Nephron progenitor cell (in vitro differentiated cells): ENCODE measurements at regions not wholly inside any gene's neighbourhood (a gene's known extent, or its start where the extent isn't known, plus 50 kb on each side); places are given as distances from the start of the nearest gene placed in this dataset.

ENCODE experiments used
- DNase-seq: peaks from one replicate; pipeline ENCODE4 v3.0.0; 2021
- H3K27ac Mint-ChIP-seq: 2 replicates; pipeline ENCODE4 v1.8.0; 2021; ENCODE audit warnings: mild to moderate bottlenecking, moderate library complexity, mixed read lengths
- H3K27me3 Mint-ChIP-seq: 2 replicates; pipeline ENCODE4 v1.8.0; 2021; ENCODE audit warnings: mild to moderate bottlenecking, low read depth, mixed read lengths; ENCODE audit not compliant: poor library complexity
- H3K36me3 Mint-ChIP-seq: 2 replicates; pipeline ENCODE4 v1.8.0; 2021; ENCODE audit warnings: low read depth, mixed read lengths
- H3K4me1 Mint-ChIP-seq: 2 replicates; pipeline ENCODE4 v1.8.0; 2021; ENCODE audit warnings: mixed read lengths
- H3K4me3 Mint-ChIP-seq: 2 replicates; pipeline ENCODE4 v1.8.0; 2021; ENCODE audit warnings: mild to moderate bottlenecking, moderate library complexity, mixed read lengths
- H3K9me3 Mint-ChIP-seq: 2 replicates; pipeline ENCODE4 v1.8.0; 2021; ENCODE audit warnings: mild to moderate bottlenecking, moderate library complexity, mixed read lengths
- CTCF ChIP-seq: fragments of 200-600 bp; sonication (generic); IDR thresholded peaks from 2 replicates; pipeline ENCODE4 v1.5.0; 2021; ENCODE audit warnings: antibody characterized with exemption

- H3K9me3 Mint-ChIP-seq, result no peaks in the 10 kb centered on the region
- TF ChIP-seq CTCF, result no peak
- H3K36me3 Mint-ChIP-seq, result no peaks in the 10 kb centered on the region
- H3K27ac Mint-ChIP-seq, result no peak overlapping the region
- no peak overlapping the region for H3K4me3 Mint-ChIP-seq
- peaks cover 51% of the 10 kb centered on the region for H3K4me1 Mint-ChIP-seq
- H3K27me3 Mint-ChIP-seq, result peaks cover under 1% of the 10 kb centered on the region
- DNase-seq, result no peak
Observed at GRCh38 chr5:56322592-56322991, 89.5 kb upstream of the ANKRD55 start.

- H3K36me3 Mint-ChIP-seq, result no peaks in the 10 kb centered on the region
- no peak overlapping the region for H3K4me3 Mint-ChIP-seq
- no peaks in the 10 kb centered on the region for H3K9me3 Mint-ChIP-seq
- no peak overlapping the region for H3K27ac Mint-ChIP-seq
- no peak for TF ChIP-seq CTCF
- no peaks in the 10 kb centered on the region for H3K27me3 Mint-ChIP-seq
- DNase-seq, result no peak
- peaks cover 49% of the 10 kb centered on the region for H3K4me1 Mint-ChIP-seq
Observed at GRCh38 chr5:56321236-56321881, 88.2 kb upstream of the ANKRD55 start.

GRCh38 chr5:56320686-56321085 lies 87.6 kb upstream of the ANKRD55 start:
- H3K9me3 Mint-ChIP-seq, result no peaks in the 10 kb centered on the region
- H3K27ac Mint-ChIP-seq, result no peak overlapping the region
- no peak for TF ChIP-seq CTCF
- DNase-seq, result no peak
- H3K36me3 Mint-ChIP-seq, result no peaks in the 10 kb centered on the region
- peaks cover 43% of the 10 kb centered on the region for H3K4me1 Mint-ChIP-seq
- no peaks in the 10 kb centered on the region for H3K27me3 Mint-ChIP-seq
- no peak overlapping the region for H3K4me3 Mint-ChIP-seq

GRCh38 chr5:56319526-56320181 lies 86.5 kb upstream of the ANKRD55 start:
- peak overlapping the region; percentile 77 for H3K27ac Mint-ChIP-seq
- no peaks in the 10 kb centered on the region for H3K9me3 Mint-ChIP-seq
- no peak overlapping the region for H3K4me3 Mint-ChIP-seq
- H3K27me3 Mint-ChIP-seq, result no peaks in the 10 kb centered on the region
- peaks cover 35% of the 10 kb centered on the region for H3K4me1 Mint-ChIP-seq
- H3K36me3 Mint-ChIP-seq, result no peaks in the 10 kb centered on the region
- no peak for DNase-seq
- TF ChIP-seq CTCF, result no peak

- H3K4me1 Mint-ChIP-seq, result peaks cover 31% of the 10 kb centered on the region
- no peak for DNase-seq
- H3K36me3 Mint-ChIP-seq, result no peaks in the 10 kb centered on the region
- no peak for TF ChIP-seq CTCF
- H3K27me3 Mint-ChIP-seq, result no peaks in the 10 kb centered on the region
- no peak overlapping the region for H3K4me3 Mint-ChIP-seq
- no peaks in the 10 kb centered on the region for H3K9me3 Mint-ChIP-seq
- no peak overlapping the region for H3K27ac Mint-ChIP-seq
Observed at GRCh38 chr5:56317923-56318561, 84.9 kb upstream of the ANKRD55 start.
